ENCODE measurements at regions not wholly inside any gene's neighbourhood (a gene's known extent, or its start where the extent isn't known, plus 50 kb on each side); places are given as distances from the start of the nearest gene placed in this dataset.
"Not testable (repeated sequence)": the region's sequence is repeated elsewhere in the genome, so short reads cannot be mapped to it uniquely, and the experiment has no call there.

DNA sequence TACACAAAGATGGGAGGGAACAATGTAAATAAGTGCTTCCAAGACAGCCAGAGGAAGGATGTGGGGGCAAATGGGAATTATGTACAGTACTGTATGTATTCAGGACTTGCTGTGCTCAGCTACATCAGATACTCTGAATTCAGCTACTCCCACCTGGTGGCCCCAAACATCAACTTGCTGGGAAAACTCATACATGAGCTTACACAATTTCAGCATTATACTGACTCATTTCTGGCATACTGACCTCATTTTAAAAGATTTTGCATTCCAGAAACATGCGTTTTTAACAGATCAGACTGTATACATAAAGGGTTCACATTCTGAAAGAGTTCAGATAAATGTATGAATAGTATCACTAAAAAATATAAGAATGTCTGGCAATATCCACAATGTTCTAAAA, 59.7 kb downstream of the GPX5 start:
- DNase-seq (ENCODE audit: low read depth, low spot score): no peak

DNA sequence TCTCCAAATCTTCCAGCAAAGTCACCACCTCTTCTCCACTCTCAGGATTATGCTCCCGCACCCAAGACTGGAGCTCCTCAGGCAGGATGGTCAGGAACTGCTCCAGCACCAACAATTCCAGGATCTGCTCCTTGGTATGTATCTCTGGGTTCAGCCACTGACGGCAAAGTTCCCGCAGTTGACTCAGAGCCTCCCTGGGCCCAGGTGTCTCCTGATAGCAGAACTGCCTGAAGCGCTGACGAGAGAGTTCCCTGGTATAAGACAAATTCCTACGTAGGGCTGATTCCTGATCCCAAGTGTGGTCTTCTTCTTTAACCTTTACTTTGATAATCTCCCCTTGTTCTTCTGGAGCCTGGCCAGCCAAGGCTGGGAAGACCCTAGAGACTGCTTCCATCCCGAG, 60.6 kb downstream of the GPX5 start:
- no peak for DNase-seq (ENCODE audit: low read depth, low spot score)

- DNase-seq (ENCODE audit: low read depth, low spot score): peak; percentile 32
Measured at GRCh38 chr6:28586962-28587745, 61.5 kb downstream of the GPX5 start.

DNA sequence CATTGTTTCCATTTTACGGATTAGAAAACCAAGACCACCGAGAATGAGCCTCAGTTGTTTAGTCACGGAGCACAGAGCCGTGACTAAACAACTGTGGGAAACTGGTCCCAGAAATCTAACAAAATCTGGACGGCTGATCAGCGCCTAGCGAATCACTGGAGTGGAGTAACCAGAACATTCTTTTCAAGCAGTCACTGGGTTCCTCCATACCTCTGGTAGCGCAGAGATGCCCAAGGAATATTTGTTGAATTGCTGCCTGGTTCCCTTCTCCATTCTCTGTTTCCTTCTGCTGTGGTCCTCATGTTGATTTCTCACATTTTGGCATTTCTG, 62.0 kb downstream of the GPX5 start:
- no peak for DNase-seq (ENCODE audit: low read depth, low spot score)

DNA sequence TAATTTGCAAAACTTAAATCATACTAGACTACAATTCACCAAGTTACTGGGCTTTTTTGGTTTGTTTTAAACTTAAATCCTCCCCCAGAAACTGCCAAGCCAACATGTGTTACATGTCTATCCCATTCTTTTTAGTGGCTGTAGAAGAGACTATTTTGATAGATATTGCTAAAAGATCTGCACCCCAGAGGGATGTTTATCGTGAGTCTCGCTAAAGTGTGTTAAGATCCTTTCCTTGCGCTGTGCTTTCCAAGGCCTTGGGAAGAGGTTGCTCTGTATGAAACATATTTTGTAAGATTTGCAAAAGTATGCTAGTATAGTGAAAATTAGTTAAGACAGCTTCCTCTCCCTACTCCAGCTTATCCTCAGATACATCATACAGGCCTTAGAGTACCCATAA, 63.0 kb downstream of the GPX5 start:
- no peak for DNase-seq (ENCODE audit: low read depth, low spot score)

GRCh38 chr6:28589234-28589956, 63.7 kb downstream of the GPX5 start:
- DNase-seq (ENCODE audit: low read depth, low spot score): no peak

DNA sequence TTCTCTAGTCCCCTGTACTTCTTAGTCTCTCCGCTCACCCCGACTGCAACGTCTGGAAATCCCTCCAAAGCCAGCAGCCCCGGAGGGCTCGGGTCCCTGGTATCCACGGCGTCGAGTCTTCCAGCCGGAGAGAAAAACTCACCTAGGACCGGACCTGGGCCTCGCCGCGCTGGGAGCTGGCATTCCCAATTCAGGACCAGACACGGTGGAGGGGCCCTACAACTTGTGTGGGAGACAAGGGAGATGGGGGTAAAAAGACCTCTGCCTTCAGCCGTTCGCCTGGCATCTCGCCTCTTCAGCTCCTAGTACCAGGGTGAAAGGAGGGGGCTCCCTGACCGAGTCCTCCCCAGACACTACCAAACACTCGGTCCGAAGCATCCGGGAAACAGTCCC, 64.3 kb downstream of the GPX5 start:
- DNase-seq (ENCODE audit: low read depth, low spot score): no peak

DNA sequence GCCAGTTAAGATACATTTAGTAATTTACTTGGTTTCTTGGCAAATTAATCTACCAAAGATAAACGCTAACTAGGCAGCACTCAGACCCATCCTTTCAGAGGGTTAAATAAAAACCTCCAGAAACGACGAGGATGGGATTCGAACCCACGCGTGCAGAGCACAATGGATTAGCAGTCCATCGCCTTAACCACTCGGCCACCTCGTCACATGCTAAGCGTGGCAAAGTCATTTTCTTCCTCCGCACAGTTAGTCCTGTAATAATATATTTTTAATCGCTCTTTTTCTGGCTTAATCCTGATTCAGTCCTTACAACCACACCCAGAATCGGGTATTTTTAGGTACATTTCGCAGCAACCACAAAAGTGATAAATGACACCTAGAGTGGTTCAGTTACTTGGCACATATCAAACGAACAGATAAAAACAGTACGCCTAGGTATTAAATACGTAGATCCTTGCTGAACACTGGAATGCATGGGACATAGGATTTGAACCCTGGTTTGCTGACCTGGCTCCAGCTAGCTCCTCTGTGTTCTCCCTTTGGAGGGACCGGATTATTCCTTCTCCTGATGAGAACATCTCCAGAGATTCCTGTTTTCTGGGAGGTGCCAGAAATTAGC, 71.6 kb downstream of the GPX5 start:
- no peak for DNase-seq (ENCODE audit: low read depth, low spot score)

GRCh38 chr6:28597924-28598722, 72.4 kb downstream of the GPX5 start:
- no peak for DNase-seq (ENCODE audit: low read depth, low spot score)

DNA sequence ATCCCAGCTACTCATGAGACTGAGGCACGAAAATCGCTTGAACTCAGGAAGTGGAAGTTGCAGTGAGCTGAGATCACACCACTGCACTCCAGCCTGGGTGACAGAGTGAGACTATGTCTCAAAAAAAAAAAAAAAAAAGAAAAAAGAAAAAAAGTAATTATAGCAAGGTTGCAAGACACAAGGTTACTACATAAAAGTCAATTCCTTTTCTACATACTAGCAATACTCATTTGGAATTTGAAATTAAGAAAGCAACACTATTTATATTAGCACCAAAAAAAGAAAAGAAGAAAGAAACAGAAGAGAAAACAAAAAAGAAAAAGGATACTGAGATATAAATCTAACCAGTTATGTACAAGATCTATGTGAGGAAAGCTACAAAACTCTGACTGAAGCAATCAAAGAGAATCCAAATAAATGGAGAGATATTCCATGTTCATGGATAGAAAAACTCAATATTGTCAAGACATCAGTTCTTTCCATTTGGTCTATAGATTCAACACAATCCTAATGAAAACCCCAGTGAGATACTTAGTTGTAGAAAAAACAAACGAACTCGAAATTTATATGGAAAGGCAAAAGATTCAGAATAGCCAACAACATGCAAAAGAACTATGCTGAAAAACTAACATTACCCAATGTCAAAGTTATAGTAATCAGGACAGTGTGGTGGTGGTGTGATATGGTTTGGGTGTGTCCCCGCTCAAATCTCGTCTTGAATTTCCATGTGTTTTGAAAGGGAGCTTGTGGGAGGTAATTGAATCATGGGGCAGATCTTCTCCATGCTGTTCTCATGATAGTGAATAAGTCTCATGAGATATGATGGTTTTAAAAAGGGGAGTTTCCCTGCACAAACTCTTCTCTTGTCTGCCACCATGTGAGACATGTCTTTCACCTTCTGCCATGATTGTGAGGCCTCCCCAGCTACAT, 73.3 kb downstream of the GPX5 start:
- DNase-seq (ENCODE audit: low read depth, low spot score): no peak

DNA sequence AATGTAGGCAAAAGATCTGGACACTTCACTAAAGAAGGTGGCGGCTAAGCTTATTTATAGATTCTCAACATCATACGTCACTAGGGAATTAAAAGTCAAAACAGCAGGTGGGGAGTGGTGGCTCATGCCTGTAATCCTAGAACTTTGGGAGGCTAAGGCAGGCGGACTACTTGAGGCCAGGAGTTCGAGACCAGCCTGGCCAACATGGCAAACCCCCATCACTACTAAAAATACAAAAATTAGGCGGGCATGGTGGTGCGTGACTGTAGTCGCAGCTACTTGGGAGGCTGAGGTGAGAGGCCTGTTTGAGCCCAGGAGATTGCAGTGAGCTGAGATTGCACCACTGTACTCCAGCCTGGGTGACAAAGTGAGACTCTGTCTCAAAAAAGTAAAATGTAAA, 74.6 kb downstream of the GPX5 start:
- DNase-seq (ENCODE audit: low read depth, low spot score): no peak

GRCh38 chr6:28603891-28604290, 78.2 kb downstream of the GPX5 start:
- no peak for DNase-seq (ENCODE audit: low read depth, low spot score)

DNA sequence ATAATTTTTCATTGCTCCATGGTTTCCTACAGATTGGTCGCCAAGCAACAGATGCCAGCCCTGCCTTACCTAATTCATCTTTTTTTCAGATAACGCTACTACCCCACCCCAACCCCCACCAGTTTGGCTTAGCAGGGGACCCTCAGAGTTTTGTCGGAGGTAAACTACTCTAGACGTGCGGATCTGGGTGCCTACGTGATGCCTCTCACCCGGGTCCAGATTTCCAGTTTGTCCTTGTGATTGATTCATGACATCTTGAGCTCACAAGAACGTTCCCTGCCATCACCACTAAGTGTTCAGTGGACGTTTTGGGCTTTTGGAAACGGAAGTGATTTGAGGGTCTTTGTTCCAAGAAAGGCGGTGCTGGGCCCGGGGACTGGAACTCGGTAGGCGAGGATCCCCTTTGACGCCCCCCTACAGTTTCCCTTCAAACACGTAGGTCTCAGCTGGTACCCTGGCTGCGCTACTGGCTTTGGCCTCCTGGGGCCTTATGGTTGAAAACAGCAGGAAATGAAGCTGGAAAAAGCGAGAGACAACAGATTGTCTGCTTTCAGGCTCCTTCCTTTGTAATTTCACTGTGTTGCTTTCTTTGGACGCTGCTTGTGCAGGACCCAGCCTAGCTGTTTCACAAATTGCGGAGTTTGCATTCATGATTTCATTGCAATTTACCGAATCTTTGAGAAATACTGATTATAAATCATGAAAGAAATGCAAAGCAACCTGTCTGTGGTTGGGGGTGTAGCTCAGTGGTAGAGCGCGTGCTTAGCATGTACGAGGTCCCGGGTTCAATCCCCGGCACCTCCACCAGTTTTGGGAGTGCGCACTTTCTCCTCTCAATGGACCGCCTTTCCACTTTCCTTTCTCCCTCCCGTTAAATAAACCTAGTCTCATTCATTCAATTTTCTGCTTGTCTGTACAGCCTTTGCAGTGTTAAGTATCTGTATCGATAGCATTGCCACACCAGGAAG, 81.0 kb downstream of the GPX5 start:
- no peak for DNase-seq (ENCODE audit: low read depth, low spot score)

DNA sequence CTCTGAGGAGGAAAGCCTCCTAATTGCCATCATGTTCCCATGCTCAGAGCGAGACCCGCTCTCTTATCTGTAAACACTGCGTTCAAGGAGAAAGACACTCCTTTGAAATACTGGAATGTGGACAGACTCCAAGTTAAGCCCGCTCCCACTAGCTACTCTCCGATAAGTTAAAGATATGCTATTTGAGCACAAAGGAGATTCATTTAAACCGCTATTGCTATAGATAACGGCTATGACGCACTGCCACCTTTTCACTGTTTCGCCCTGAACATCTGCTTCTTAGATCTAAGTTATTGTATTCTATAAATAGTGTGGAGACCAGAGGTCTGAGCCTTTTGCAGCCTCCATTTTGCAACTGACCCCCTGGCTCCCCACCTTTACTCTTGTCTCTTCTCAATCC, 82.3 kb downstream of the GPX5 start:
- no peak for DNase-seq (ENCODE audit: low read depth, low spot score)

GRCh38 chr6:28609672-28610071, 84.0 kb downstream of the GPX5 start:
- no peak for DNase-seq (ENCODE audit: low read depth, low spot score)

DNA sequence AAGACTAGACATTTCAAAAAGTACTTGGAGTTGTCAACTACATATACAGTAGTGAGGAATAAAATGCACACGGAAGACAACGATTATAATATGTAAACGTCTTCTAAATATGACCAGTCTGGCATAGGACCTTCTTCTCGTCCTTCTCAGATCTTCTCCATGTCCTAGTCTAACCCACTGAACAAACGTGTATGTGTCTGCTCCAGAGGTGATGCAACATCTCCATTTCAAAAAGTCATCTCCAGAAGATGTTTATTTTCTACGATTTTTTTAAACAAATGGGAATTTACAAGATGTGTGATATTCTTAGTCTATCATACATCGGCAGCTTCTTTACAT, 89.9 kb downstream of the GPX5 start:
- no peak for DNase-seq (ENCODE audit: low read depth, low spot score)

GRCh38 chr6:28615955-28616747, 90.5 kb downstream of the GPX5 start:
- DNase-seq (ENCODE audit: low read depth, low spot score): no peak

- DNase-seq (ENCODE audit: low read depth, low spot score): no peak
Measured at GRCh38 chr6:28618898-28619555, 93.3 kb downstream of the GPX5 start.

DNA sequence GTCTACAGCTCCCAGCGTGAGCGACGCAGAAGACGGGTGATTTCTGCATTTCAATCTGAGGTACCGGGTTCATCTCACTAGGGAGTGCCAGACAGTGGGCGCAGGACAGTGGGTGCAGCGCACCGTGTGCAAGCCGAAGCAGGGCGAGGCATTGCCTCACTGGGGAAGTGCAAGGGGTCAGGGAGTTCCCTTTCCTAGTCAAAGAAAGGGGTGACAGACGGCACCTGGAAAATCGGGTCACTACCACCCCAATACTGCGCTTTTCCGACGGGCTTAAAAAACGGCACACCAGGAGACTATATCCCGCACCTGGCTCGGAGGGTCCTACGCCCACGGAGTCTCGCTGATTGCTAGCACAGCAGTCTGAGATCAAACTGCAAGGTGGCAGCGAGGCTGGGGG, 95.6 kb downstream of the GPX5 start:
- DNase-seq (ENCODE audit: low read depth, low spot score): not testable (repeated sequence)
